H9 (cell line): ENCODE measurements at regions not wholly inside any gene's neighbourhood (a gene's known extent, or its start where the extent isn't known, plus 50 kb on each side); places are given as distances from the start of the nearest gene placed in this dataset.

Source experiments
- DNase-seq: peaks from one replicate; pipeline ENCODE4 v3.0.0-alpha.2; 2017
- H2AFZ ChIP-seq: one replicate; pipeline ENCODE4 v1.6.1; 2013; ENCODE audit warnings: mild to moderate bottlenecking, low read length, control low read depth, moderate library complexity
- H2AK5ac ChIP-seq: 2 replicates; pipeline ENCODE4 v1.6.1; 2013; ENCODE audit warnings: low read length, control low read depth, mixed read lengths; ENCODE audit not compliant: insufficient read length
- H2BK120ac ChIP-seq: one replicate; pipeline ENCODE4 v1.6.1; 2013; ENCODE audit warnings: low read depth, mild to moderate bottlenecking, low read length, control low read depth, inconsistent platforms; ENCODE audit not compliant: poor library complexity, severe bottlenecking
- H2BK12ac ChIP-seq: 2 replicates; pipeline ENCODE4 v1.6.1; 2013; ENCODE audit warnings: low read length, control low read depth, mixed read lengths, low read depth; ENCODE audit not compliant: insufficient read length
- H2BK15ac ChIP-seq: 2 replicates; pipeline ENCODE4 v1.6.1; 2013; ENCODE audit warnings: low read depth, low read length, control low read depth
- H2BK20ac ChIP-seq: one replicate; pipeline ENCODE4 v1.6.1; 2013; ENCODE audit warnings: low read depth, mild to moderate bottlenecking, low read length, control low read depth, inconsistent platforms; ENCODE audit not compliant: poor library complexity, severe bottlenecking
- H2BK5ac ChIP-seq: 2 replicates; pipeline ENCODE4 v1.6.1; 2013; ENCODE audit warnings: low read length, control low read depth, mixed read lengths; ENCODE audit not compliant: insufficient read length
- H3K14ac ChIP-seq: 2 replicates; pipeline ENCODE4 v1.6.1; 2013; ENCODE audit warnings: low read length, control low read depth; ENCODE audit not compliant: insufficient read depth
- H3K18ac ChIP-seq: 2 replicates; pipeline ENCODE4 v1.6.1; 2013; ENCODE audit warnings: low read depth, mild to moderate bottlenecking, mixed read lengths, low read length, control low read depth; ENCODE audit not compliant: insufficient read length
- H3K23ac ChIP-seq: 2 replicates; pipeline ENCODE4 v1.6.1; 2013; ENCODE audit warnings: low read length, control low read depth, mixed read lengths, low read depth; ENCODE audit not compliant: insufficient read length
- H3K23me2 ChIP-seq: 2 replicates; pipeline ENCODE4 v1.6.1; 2013; ENCODE audit warnings: low read depth, mild to moderate bottlenecking, mixed read lengths, low read length, control low read depth; ENCODE audit not compliant: insufficient read length, poor library complexity, severe bottlenecking
- H3K27ac ChIP-seq: 2 replicates; pipeline ENCODE4 v1.5.1; 2013; ENCODE audit warnings: low read length, control low read depth, mixed read lengths, low read depth; ENCODE audit not compliant: insufficient read length
- H3K27me3 ChIP-seq: 2 replicates; pipeline ENCODE4 v1.6.1; 2013; ENCODE audit warnings: low read length, control low read depth, inconsistent platforms; ENCODE audit not compliant: insufficient read depth
- H3K4ac ChIP-seq: 2 replicates; pipeline ENCODE4 v1.6.1; 2013; ENCODE audit warnings: low read depth, mild to moderate bottlenecking, control low read depth, inconsistent platforms, low read length, moderate library complexity
- H3K4me1 ChIP-seq: 2 replicates; pipeline ENCODE4 v1.6.1; 2013; ENCODE audit warnings: low read length, control low read depth, inconsistent platforms; ENCODE audit not compliant: insufficient read depth
- H3K4me2 ChIP-seq: 2 replicates; pipeline ENCODE4 v1.6.1; 2013; ENCODE audit warnings: low read length, control low read depth, mixed read lengths; ENCODE audit not compliant: insufficient read length, insufficient read depth
- H3K56ac ChIP-seq: 2 replicates; pipeline ENCODE4 v1.6.1; 2013; ENCODE audit warnings: low read depth, mild to moderate bottlenecking, mixed read lengths, low read length, control low read depth; ENCODE audit not compliant: insufficient read length
- H3K79me1 ChIP-seq: 2 replicates; pipeline ENCODE4 v1.6.1; 2013; ENCODE audit warnings: low read depth, mild to moderate bottlenecking, moderate library complexity, low read length, control low read depth, inconsistent platforms; ENCODE audit not compliant: insufficient read depth, poor library complexity, severe bottlenecking
- H3K79me2 ChIP-seq: 2 replicates; pipeline ENCODE4 v1.6.1; 2013; ENCODE audit warnings: low read length, control low read depth, inconsistent platforms; ENCODE audit not compliant: insufficient read depth
- H3K9ac ChIP-seq: 2 replicates; pipeline ENCODE4 v1.6.1; 2013; ENCODE audit warnings: low read length, control low read depth, mixed read lengths; ENCODE audit not compliant: insufficient read length; ENCODE audit errors: extremely low read depth
- H3K9me3 ChIP-seq: one replicate; pipeline ENCODE4 v1.6.1; 2013; ENCODE audit warnings: low read depth, low read length, inconsistent platforms; ENCODE audit not compliant: control insufficient read depth
- H3T11ph ChIP-seq: one replicate; pipeline ENCODE4 v1.6.1; 2013; ENCODE audit warnings: mild to moderate bottlenecking, low read length, control low read depth, inconsistent platforms
- H4K20me1 ChIP-seq: one replicate; pipeline ENCODE4 v1.6.1; 2013; ENCODE audit not compliant: control insufficient read depth, insufficient read length, insufficient read depth
- H4K5ac ChIP-seq: 2 replicates; pipeline ENCODE4 v1.6.1; 2013; ENCODE audit warnings: low read depth, mild to moderate bottlenecking, mixed read lengths, low read length, control low read depth; ENCODE audit not compliant: insufficient read length
- H4K8ac ChIP-seq: replicated peaks from 2 replicates; pipeline ENCODE4 v1.6.1; 2013; ENCODE audit warnings: low read length, control low read depth, mixed read lengths, low read depth; ENCODE audit not compliant: insufficient read length
- H4K91ac ChIP-seq: 2 replicates; pipeline ENCODE4 v1.6.1; 2013; ENCODE audit warnings: low read depth, mild to moderate bottlenecking, moderate library complexity, mixed read lengths, low read length, control low read depth; ENCODE audit not compliant: insufficient read length
- H3K27ac Mint-ChIP-seq, 3 experiments: 2 replicates in 2 of 3; 3 replicates in 1 of 3; pipeline ENCODE4 v1.8.0; 2020 to 2021; ENCODE audit warnings: mixed read lengths in 3 of 3, mild to moderate bottlenecking in 1 of 3, moderate library complexity in 1 of 3
- H3K27me3 Mint-ChIP-seq: 2 replicates; pipeline ENCODE4 v1.8.0; 2021; ENCODE audit warnings: low read depth, mild to moderate bottlenecking, moderate library complexity, mixed read lengths
- H3K36me3 Mint-ChIP-seq, 3 experiments: 2 replicates in 2 of 3; 3 replicates in 1 of 3; pipeline ENCODE4 v1.8.0; 2020 to 2021; ENCODE audit warnings: low read depth in 3 of 3, mixed read lengths in 3 of 3; ENCODE audit not compliant: insufficient read depth in 1 of 3
- H3K4me1 Mint-ChIP-seq, 2 experiments: 2 replicates each; pipeline ENCODE4 v1.8.0; 2020; ENCODE audit warnings: mixed read lengths in 2 of 2
- H3K4me3 Mint-ChIP-seq, 2 experiments: 2 replicates in 1 of 2; 3 replicates in 1 of 2; pipeline ENCODE4 v1.8.0; 2020 to 2021; ENCODE audit warnings: mild to moderate bottlenecking in 2 of 2, mixed read lengths in 2 of 2, moderate library complexity in 1 of 2
- H3K9me3 Mint-ChIP-seq, 2 experiments: 2 replicates in 1 of 2; 3 replicates in 1 of 2; pipeline ENCODE4 v1.8.0; 2020; ENCODE audit warnings: mild to moderate bottlenecking in 2 of 2, mixed read lengths in 2 of 2, moderate library complexity in 1 of 2
- WGBS: extraction: QIAGEN DNeasy Blood & Tissue Kit; methylation state at CpG from one replicate; pipeline ENCODE4 v1.1.7; 2013; ENCODE audit warnings: missing lambda C conversion rate, low lambda C conversion rate, mixed read lengths; ENCODE audit not compliant: insufficient read length; ENCODE audit errors: extremely low coverage; 5-methylcytosine and 5-hydroxymethylcytosine counted together
- TF ChIP-seq, protein P1 (sequence below): fragments of 200-600 bp; sonication (generic); conservative IDR thresholded peaks from 3 replicates; pipeline ENCODE4 v1.8.0; 2021; ENCODE audit warnings: antibody characterized with exemption, mild to moderate bottlenecking

DNA sequence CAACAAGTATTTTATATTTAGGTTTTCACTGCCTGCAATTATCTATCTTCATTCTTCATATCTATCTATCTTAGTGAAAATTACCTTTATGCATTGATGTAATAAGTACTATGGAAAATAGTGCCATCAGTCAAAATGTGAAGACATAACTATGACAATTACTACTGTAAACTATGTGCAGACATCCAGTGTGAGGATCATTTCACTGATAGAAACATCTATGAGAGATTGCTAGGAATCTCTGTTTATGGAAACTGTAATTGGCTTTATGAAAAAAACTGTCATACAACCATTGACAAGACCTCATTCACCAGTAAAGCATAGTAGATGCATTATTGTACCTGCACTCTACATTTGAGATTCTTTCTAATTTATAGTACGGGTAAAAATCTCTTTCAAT, 401.0 kb downstream of the PMP22 start:
- H3K79me2 ChIP-seq: no peaks in the 10 kb centered on the region
- H3K23ac ChIP-seq: no peak overlapping the region
- no peak overlapping the region for H3K4me2 ChIP-seq
- Mint-ChIP-seq H3K4me3 (no peak overlapping the region), H3K36me3 (no peaks in the 10 kb centered on the region), H3K27me3 (no peaks in the 10 kb centered on the region), H3K9me3 (no peaks in the 10 kb centered on the region; a peak in 1 of 5 replicates), H3K27ac (no peak overlapping the region), H3K4me1 (peaks cover 12 to 13% of the 10 kb centered on the region in 2 experiments)
- H2BK5ac ChIP-seq: no peak overlapping the region
- H2AFZ ChIP-seq: no peak overlapping the region
- H3T11ph ChIP-seq: no peak overlapping the region
- H2BK15ac ChIP-seq: no peak overlapping the region
- no peak overlapping the region for H3K27ac ChIP-seq
- H3K14ac ChIP-seq: no peak overlapping the region
- no peak overlapping the region for H2AK5ac ChIP-seq
- H3K23me2 ChIP-seq: no peaks in the 10 kb centered on the region
- H4K8ac ChIP-seq: no peak overlapping the region
- TF ChIP-seq, protein P1, sequence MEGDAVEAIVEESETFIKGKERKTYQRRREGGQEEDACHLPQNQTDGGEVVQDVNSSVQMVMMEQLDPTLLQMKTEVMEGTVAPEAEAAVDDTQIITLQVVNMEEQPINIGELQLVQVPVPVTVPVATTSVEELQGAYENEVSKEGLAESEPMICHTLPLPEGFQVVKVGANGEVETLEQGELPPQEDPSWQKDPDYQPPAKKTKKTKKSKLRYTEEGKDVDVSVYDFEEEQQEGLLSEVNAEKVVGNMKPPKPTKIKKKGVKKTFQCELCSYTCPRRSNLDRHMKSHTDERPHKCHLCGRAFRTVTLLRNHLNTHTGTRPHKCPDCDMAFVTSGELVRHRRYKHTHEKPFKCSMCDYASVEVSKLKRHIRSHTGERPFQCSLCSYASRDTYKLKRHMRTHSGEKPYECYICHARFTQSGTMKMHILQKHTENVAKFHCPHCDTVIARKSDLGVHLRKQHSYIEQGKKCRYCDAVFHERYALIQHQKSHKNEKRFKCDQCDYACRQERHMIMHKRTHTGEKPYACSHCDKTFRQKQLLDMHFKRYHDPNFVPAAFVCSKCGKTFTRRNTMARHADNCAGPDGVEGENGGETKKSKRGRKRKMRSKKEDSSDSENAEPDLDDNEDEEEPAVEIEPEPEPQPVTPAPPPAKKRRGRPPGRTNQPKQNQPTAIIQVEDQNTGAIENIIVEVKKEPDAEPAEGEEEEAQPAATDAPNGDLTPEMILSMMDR: no peak
- no peak for DNase-seq
- no peak overlapping the region for H2BK20ac ChIP-seq
- no peaks in the 10 kb centered on the region for H4K20me1 ChIP-seq
- H3K56ac ChIP-seq: no peak overlapping the region
- H3K27me3 ChIP-seq: no peaks in the 10 kb centered on the region
- no peak overlapping the region for H4K91ac ChIP-seq
- WGBS: no CpG with 5 or more reads among the region's 1 CpG
- no peak overlapping the region for H3K9ac ChIP-seq
- no peak overlapping the region for H4K5ac ChIP-seq
- no peak overlapping the region for H2BK12ac ChIP-seq
- H3K4ac ChIP-seq: no peak overlapping the region
- no peaks in the 10 kb centered on the region for H3K4me1 ChIP-seq
- no peak overlapping the region for H2BK120ac ChIP-seq
- no peak overlapping the region for H3K18ac ChIP-seq
- no peaks in the 10 kb centered on the region for H3K9me3 ChIP-seq
- no peaks in the 10 kb centered on the region for H3K79me1 ChIP-seq
